ENCODE measurements at regions not wholly inside any gene's neighbourhood (a gene's known extent, or its start where the extent isn't known, plus 50 kb on each side); places are given as distances from the start of the nearest gene placed in this dataset.

DNA sequence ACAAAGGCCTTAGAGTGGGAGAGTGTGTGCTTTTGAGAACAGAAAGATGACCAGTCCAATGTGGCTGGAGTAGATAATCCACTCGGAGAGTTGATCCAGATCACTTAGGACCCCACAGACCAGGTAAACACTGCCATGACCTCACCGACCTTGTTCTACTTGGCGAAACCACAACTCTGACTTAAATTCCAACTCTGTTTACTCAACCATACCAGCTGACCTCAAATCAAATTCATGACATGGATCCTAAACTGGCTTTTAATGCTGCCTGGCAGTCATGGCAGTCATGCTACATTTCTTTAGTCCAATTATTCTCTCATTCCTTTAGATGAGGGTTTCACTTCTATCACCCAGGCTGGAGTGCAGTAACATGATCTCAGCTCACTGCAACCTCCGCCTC lies 347.1 kb upstream of the FAM98A start:
- H3K4me3 ChIP-seq = no peak overlapping the region
- H4K20me1 ChIP-seq (ENCODE audit: control insufficient read depth, insufficient read depth) = no peaks in the 10 kb centered on the region
- no peak overlapping the region for H3K4me2 ChIP-seq (ENCODE audit: control insufficient read depth, insufficient read depth)
- ChIA-PET RAD21 (ENCODE audit: unreplicated experiment) (no interaction called here), POLR2A (no interaction called here), CTCF (no interaction called here), SMC1A (ENCODE audit: uncharacterized antibody, unreplicated experiment) (no interaction called here)
- no peaks in the 10 kb centered on the region for H3K9me3 ChIP-seq (replicated peaks; ENCODE audit: control insufficient read depth, insufficient read depth, low read length)
- DNase-seq (ENCODE audit: low read depth, low spot score) (no peak), ATAC-seq (no peak), FAIRE-seq (no peak)
- in situ Hi-C loops (cut with MboI) = no loop called here
- WGBS (ENCODE audit: insufficient coverage, insufficient replicate concordance, low lambda C conversion rate, missing lambda C conversion rate) = 50% methylated on average over 4 of the region's 4 CpGs
- no peaks in the 10 kb centered on the region for H3K79me2 ChIP-seq (ENCODE audit: control insufficient read depth, insufficient read depth, low read length)
- H3K36me3 ChIP-seq (ENCODE audit: control insufficient read depth in 2 of 2, insufficient read depth in 2 of 2, low read length in 1 of 2) = no peaks in the 10 kb centered on the region
- no peak for TF ChIP-seq IKZF2 (IDR thresholded peaks at IDR 0.05)
- no peak for TF ChIP-seq ATF7 (IDR thresholded peaks at IDR 0.05; ENCODE audit: low read depth)
- no peak for TF ChIP-seq CHD1 (IDR thresholded peaks at IDR 0.05; ENCODE audit: low read depth, low read length)
- TF ChIP-seq DPF2 (IDR thresholded peaks at IDR 0.05) = no peak
- no peak for TF ChIP-seq NRF1 (conservative IDR thresholded peaks at IDR 0.05; ENCODE audit: low read depth, low read length)
- TF ChIP-seq, protein P1, sequence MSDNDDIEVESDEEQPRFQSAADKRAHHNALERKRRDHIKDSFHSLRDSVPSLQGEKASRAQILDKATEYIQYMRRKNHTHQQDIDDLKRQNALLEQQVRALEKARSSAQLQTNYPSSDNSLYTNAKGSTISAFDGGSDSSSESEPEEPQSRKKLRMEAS (IDR thresholded peaks at IDR 0.05; ENCODE audit: low read depth, low read length) = no peak
- TF ChIP-seq RBBP5 (conservative IDR thresholded peaks at IDR 0.05) = no peak
- TF ChIP-seq NFYB (IDR thresholded peaks at IDR 0.05; ENCODE audit: insufficient read depth, low read depth, low read length) = no peak
- TF ChIP-seq CBX3 (IDR thresholded peaks at IDR 0.05; ENCODE audit: borderline replicate concordance, low read depth) = no peak
- no peak for TF ChIP-seq FOS (IDR thresholded peaks at IDR 0.05; ENCODE audit: borderline replicate concordance, extremely low read depth, insufficient read length)
- no peak for TF ChIP-seq NBN (IDR thresholded peaks at IDR 0.05)
- TF ChIP-seq, protein P2, sequence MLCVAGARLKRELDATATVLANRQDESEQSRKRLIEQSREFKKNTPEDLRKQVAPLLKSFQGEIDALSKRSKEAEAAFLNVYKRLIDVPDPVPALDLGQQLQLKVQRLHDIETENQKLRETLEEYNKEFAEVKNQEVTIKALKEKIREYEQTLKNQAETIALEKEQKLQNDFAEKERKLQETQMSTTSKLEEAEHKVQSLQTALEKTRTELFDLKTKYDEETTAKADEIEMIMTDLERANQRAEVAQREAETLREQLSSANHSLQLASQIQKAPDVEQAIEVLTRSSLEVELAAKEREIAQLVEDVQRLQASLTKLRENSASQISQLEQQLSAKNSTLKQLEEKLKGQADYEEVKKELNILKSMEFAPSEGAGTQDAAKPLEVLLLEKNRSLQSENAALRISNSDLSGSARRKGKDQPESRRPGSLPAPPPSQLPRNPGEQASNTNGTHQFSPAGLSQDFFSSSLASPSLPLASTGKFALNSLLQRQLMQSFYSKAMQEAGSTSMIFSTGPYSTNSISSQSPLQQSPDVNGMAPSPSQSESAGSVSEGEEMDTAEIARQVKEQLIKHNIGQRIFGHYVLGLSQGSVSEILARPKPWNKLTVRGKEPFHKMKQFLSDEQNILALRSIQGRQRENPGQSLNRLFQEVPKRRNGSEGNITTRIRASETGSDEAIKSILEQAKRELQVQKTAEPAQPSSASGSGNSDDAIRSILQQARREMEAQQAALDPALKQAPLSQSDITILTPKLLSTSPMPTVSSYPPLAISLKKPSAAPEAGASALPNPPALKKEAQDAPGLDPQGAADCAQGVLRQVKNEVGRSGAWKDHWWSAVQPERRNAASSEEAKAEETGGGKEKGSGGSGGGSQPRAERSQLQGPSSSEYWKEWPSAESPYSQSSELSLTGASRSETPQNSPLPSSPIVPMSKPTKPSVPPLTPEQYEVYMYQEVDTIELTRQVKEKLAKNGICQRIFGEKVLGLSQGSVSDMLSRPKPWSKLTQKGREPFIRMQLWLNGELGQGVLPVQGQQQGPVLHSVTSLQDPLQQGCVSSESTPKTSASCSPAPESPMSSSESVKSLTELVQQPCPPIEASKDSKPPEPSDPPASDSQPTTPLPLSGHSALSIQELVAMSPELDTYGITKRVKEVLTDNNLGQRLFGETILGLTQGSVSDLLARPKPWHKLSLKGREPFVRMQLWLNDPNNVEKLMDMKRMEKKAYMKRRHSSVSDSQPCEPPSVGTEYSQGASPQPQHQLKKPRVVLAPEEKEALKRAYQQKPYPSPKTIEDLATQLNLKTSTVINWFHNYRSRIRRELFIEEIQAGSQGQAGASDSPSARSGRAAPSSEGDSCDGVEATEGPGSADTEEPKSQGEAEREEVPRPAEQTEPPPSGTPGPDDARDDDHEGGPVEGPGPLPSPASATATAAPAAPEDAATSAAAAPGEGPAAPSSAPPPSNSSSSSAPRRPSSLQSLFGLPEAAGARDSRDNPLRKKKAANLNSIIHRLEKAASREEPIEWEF (IDR thresholded peaks at IDR 0.05; ENCODE audit: insufficient replicate concordance, low read depth, low read length) = no peak
- TF ChIP-seq CEBPB (IDR thresholded peaks at IDR 0.05; ENCODE audit: borderline replicate concordance in 1 of 2, low read depth in 2 of 2, low read length in 2 of 2) = no peak
- TF ChIP-seq BACH1 (IDR thresholded peaks at IDR 0.05; ENCODE audit: borderline replicate concordance) = no peak
- no peak for TF ChIP-seq SMAD5 (IDR thresholded peaks at IDR 0.05; ENCODE audit: low read depth)
- no peak for TF ChIP-seq KDM1A (IDR thresholded peaks at IDR 0.05; ENCODE audit: borderline replicate concordance)
- TF ChIP-seq, protein P3, sequence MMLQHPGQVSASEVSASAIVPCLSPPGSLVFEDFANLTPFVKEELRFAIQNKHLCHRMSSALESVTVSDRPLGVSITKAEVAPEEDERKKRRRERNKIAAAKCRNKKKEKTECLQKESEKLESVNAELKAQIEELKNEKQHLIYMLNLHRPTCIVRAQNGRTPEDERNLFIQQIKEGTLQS (IDR thresholded peaks at IDR 0.05; ENCODE audit: borderline replicate concordance, extremely low read depth, low read depth, low read length) = no peak
- no TSS peak for BruUV-seq (replicated peaks)
- no peak overlapping the region for H2AFZ ChIP-seq (ENCODE audit: control insufficient read depth, low read depth, low read length)
- H3K9ac ChIP-seq (ENCODE audit: control insufficient read depth, insufficient read depth, low read length) = no peak overlapping the region
- intact Hi-C loops (cut with micrococcal nuclease; ENCODE audit: unreplicated experiment) = no loop called here
- no peaks in the 10 kb centered on the region for H3K4me1 ChIP-seq (ENCODE audit: control insufficient read depth, insufficient read depth, low read length)
- no peaks in the 10 kb centered on the region for H3K27me3 ChIP-seq (replicated peaks in 1 of 2; ENCODE audit: control insufficient read depth in 2 of 2, insufficient read depth in 2 of 2, low read length in 1 of 2)
- no peak overlapping the region for H3K27ac ChIP-seq (ENCODE audit: control insufficient read depth, insufficient read depth)

All from GM12878 (cell line).